C4-2B (cell line): ENCODE measurements at regions not wholly inside any gene's neighbourhood (a gene's known extent, or its start where the extent isn't known, plus 50 kb on each side); places are given as distances from the start of the nearest gene placed in this dataset.
"Not testable (repeated sequence)": the region's sequence is repeated elsewhere in the genome, so short reads cannot be mapped to it uniquely, and the experiment has no call there.

Source experiments
- H3K27ac ChIP-seq: fragments of 450-650 bp; 2 replicates; pipeline ENCODE4 v1.5.1; 2017
- ZFX ChIP-seq: fragments of 450-650 bp; IDR thresholded peaks from 2 replicates; pipeline ENCODE4 v1.6.1; 2017
- TF ChIP-seq, protein P1 (sequence below): fragments of 450-650 bp; conservative IDR thresholded peaks from 2 replicates; pipeline ENCODE4 v1.5.1; 2017; ENCODE audit warnings: mild to moderate bottlenecking

DNA sequence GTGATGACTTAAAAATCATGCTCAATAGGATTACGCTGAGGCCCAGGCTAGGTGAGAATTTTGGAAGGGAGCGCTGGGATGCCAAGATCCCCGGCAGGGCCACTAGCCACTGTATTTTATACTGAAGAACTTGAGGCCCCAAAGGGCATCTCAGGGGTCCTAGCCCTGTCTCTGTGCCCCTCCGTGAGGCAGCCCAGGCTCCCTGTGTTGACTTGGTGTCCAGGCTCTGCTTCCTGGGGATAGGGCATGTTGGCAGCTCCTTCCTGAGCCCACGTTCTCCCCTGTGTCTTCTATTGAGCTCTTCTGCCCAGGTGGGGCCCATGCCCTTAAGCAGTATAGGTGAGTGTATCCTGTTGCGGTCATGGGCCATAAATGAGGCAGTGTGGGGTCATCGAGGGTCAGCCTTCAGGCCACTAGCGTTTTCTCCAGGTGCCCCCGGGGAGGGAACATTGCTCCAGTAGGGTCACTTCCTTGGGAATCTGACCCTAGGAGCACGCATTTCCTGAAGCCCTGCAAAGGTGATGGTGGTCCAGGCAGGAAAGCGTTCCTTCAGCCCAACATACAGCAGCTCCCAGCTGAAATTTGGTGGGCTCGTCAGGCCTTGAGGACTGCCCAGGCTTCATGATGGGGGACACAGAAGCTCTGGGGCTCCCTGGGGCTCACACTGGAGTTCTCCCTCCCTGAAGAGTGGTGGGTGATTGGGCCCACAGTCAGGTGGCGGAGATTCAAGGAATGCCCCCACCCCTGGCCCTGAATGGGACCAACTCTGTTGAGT lies 189.4 kb downstream of the UBE3A start:
- H3K27ac ChIP-seq, result no peak overlapping the region
- TF ChIP-seq, protein P1, sequence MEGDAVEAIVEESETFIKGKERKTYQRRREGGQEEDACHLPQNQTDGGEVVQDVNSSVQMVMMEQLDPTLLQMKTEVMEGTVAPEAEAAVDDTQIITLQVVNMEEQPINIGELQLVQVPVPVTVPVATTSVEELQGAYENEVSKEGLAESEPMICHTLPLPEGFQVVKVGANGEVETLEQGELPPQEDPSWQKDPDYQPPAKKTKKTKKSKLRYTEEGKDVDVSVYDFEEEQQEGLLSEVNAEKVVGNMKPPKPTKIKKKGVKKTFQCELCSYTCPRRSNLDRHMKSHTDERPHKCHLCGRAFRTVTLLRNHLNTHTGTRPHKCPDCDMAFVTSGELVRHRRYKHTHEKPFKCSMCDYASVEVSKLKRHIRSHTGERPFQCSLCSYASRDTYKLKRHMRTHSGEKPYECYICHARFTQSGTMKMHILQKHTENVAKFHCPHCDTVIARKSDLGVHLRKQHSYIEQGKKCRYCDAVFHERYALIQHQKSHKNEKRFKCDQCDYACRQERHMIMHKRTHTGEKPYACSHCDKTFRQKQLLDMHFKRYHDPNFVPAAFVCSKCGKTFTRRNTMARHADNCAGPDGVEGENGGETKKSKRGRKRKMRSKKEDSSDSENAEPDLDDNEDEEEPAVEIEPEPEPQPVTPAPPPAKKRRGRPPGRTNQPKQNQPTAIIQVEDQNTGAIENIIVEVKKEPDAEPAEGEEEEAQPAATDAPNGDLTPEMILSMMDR, result no peak
- TF ChIP-seq ZFX, result no peak

DNA sequence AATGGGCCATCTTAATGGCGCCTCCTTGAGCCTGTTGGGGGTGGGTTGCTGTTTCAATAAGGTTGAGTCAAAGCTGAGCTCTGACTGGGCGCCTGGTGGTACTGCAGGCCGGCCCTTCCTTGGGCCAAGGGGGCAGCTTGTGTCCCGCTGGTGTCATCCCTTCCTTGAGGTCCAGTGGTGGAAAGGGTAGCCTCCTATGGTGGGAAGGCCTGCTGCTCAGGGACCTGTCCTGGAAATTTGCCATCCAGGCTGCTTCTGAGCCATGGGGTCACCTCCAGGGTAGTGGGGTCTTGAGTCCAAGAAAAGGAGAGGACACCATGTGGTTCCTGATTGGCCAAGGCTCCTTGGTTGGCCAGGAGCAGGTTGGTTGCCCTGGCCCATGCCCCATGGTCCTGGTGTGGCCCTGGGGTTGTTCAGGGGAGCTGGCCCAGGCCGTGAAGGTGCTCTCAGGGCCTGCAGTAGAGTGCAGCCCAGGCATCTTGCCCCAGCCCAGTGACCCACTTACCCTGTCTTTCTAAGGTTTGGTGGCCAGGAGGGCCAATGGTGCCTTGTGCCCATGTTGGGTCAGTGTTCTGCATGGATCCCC lies 188.7 kb downstream of the UBE3A start:
- no peak overlapping the region for H3K27ac ChIP-seq
- no peak for TF ChIP-seq ZFX
- TF ChIP-seq, protein P1, result no peak

DNA sequence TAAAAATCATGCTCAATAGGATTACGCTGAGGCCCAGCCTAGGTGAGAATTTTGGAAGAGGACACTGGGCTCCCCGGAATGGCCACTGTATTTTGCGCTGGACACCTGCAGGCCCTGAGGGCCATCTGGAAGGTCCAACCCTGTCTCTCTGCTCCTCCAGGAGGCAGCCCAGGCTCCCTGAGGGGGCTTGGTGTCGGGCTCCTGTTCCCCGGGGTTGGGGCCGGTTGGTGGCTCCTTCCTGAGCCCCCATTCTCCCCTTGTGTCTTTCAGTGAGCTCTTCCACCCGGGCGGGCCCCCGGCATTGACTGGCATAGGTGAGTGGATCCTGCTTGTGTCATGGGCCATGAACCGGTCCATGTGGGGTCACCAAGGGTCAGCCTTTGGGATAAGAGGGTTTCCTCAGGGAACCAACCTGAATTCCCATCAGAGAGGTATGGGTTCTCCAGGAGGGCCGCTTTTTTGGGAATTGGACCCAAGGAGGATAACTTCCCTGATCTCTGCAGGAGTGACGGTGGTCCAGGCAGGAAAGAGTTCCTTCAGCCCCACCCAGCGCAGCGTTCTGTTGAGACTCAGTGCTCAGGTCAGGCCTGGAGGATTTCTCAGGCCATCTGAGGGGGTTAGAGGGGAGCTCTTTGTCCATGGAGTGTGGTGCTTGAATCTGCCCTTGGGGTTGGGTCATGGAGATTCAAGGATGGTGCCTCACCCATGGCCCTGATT lies 187.8 kb downstream of the UBE3A start:
- TF ChIP-seq, protein P1, result no peak
- TF ChIP-seq ZFX, result no peak
- no peak overlapping the region for H3K27ac ChIP-seq

DNA sequence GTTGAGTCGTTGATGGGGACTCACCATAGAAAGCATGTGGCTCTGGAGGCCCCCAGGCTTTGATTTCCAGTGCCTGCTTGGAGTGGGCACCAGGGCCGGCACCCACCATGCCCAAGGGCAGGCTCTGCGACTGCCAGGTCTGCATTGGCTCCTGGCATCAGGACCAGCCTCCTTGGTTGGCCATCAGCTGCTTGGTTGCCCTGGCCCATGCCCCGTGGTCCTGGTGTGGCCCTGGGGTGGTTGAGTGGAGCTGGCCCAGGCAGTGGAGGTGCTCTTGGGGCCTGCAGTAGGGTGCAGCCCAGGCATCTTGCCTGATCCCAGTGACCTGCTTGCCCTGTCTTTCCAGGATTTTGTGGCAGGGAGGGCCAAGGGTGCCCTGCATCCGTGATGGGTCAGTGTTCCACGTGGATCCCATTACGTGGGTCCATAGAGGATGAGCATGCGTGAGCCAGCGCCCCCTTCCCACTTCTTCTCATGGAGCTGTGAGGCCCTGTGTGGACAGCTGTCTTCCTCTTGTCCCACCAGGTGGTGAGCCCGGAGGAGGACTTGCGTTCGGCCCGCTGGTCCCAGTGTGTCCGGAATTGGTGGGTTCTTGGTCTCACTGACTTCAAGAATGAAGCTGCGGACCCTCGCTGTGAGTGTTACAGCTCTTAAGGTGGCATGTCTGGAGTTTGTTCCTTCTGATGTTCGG lies 187.0 kb downstream of the UBE3A start:
- H3K27ac ChIP-seq, result no peak overlapping the region
- TF ChIP-seq, protein P1, result no peak
- TF ChIP-seq ZFX, result no peak

DNA sequence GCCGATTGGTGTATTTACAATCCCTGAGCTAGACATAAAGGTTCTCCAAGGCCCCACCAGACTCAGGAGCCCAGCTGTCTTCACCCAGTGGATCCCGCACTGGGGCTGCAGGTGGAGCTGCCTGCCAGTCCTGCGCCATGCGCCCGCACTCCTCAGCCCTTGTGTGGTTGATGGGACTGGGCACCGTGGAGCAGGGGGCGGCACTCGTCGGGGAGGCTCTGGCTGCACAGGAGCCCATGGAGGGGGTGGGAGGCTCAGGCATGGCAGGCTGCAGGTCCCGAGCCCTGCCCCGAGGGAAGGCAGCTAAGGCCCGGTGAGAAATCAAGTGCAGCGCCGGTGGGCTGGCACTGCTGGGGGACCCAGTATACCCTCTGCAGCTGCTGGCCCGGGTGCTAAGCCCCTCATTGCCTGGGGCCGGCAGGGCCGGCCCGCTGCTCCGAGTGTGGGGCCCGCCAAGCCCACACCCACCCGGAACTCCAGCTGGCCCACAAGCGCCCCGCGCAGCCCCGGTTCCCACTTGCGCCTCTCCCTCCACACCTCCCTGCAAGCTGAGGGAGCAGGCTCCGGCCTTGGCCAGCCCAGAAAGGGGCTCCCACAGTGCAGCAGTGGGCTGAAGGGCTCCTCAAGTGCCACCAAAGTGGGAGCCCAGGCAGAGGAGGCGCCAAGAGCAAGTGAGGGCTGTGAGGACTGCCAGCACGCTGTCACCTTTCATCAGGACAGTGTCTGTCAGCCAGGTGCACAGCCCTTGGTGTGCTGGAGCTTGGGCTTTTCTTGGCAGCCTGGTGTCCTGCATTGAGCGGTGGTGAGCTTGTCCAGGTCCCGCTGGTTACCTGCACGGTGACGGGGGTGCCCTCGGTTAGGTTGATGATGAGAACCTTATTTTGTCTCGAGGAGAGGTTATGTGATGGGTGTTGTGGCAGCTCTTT lies 185.5 kb downstream of the UBE3A start:
- not testable (repeated sequence) for H3K27ac ChIP-seq

DNA sequence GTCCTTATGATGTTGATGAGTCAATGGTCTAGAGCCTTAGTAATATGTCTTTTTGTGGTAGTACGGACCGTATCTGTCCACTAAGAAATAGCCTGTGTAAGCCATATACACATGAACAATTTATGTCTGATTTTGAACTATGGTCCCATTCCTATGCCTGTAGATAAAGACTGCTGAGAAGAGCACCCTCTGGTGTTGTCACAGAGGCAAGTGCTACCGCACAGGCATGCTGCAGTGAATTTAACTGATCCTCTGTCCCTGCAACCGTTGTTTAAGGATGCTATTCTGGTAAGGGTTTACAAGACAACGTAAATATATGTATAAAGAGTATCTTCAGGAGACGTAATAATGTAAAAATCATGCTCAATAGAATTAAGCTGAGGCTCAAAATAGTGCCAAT lies 170.7 kb downstream of the UBE3A start:
- no peak overlapping the region for H3K27ac ChIP-seq
- TF ChIP-seq, protein P1, result peak; percentile 76
- TF ChIP-seq ZFX, result no peak
